ENCODE measurements at regions not wholly inside any gene's neighbourhood (a gene's known extent, or its start where the extent isn't known, plus 50 kb on each side); places are given as distances from the start of the nearest gene placed in this dataset.

DNA sequence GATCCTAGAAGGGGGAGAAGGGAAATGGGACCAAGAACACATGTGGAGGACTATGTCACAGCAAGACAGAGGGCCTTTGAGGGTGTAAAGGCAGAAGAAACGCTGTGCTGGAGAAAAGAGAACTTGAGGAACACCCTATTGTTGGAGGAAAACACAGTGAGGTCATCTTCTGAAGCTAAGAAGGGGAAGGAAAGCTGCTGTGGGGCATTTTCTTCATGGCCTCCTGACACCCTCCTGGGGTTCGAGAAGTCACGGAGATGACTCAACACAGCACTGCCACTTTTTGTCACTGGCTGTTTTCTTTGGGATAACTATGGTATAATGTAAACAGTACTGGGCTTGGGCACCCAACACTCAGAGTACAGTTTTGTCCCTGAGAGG is 492.6 kb upstream of the CADM1 start:
- DNase-seq (ENCODE audit: low read depth in 2 of 2) = no peak
- no peak overlapping the region for H3K4me2 ChIP-seq (ENCODE audit: extremely low read depth, insufficient read depth, low read length)
- H3K9ac ChIP-seq (ENCODE audit: insufficient read depth, low read length) = no peak overlapping the region
- no peaks in the 10 kb centered on the region for H3K27me3 ChIP-seq (ENCODE audit: control insufficient read depth, insufficient read depth, low read length)
- no peaks in the 10 kb centered on the region for H3K9me3 ChIP-seq (ENCODE audit: control insufficient read depth, insufficient read depth, low read depth, low read length)
- H3K4me3 ChIP-seq (replicated peaks in 1 of 4; ENCODE audit: control extremely low read depth in 1 of 4, insufficient read depth in 1 of 4, low read depth in 3 of 4, low read length in 4 of 4) = no peak overlapping the region
- H3K27ac ChIP-seq (ENCODE audit: insufficient read depth, low read length) = no peak overlapping the region
- H2AFZ ChIP-seq (ENCODE audit: low read length) = no peak overlapping the region
- no peaks in the 10 kb centered on the region for H3K79me2 ChIP-seq (ENCODE audit: control insufficient read depth, insufficient read depth, low read length)
- H4K20me1 ChIP-seq (ENCODE audit: control insufficient read depth, extremely low read depth, insufficient read depth, low read length) = no peaks in the 10 kb centered on the region
- H3K4me1 ChIP-seq (ENCODE audit: control insufficient read depth, extremely low read depth, insufficient read depth, low read length) = no peaks in the 10 kb centered on the region
- H3K36me3 ChIP-seq (ENCODE audit: control insufficient read depth, insufficient read depth, low read length) = no peaks in the 10 kb centered on the region
- TF ChIP-seq, protein P1, sequence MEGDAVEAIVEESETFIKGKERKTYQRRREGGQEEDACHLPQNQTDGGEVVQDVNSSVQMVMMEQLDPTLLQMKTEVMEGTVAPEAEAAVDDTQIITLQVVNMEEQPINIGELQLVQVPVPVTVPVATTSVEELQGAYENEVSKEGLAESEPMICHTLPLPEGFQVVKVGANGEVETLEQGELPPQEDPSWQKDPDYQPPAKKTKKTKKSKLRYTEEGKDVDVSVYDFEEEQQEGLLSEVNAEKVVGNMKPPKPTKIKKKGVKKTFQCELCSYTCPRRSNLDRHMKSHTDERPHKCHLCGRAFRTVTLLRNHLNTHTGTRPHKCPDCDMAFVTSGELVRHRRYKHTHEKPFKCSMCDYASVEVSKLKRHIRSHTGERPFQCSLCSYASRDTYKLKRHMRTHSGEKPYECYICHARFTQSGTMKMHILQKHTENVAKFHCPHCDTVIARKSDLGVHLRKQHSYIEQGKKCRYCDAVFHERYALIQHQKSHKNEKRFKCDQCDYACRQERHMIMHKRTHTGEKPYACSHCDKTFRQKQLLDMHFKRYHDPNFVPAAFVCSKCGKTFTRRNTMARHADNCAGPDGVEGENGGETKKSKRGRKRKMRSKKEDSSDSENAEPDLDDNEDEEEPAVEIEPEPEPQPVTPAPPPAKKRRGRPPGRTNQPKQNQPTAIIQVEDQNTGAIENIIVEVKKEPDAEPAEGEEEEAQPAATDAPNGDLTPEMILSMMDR (conservative IDR thresholded peaks at IDR 0.05 in 1 of 2, IDR thresholded peaks at IDR 0.05 in 1 of 2; ENCODE audit: low read depth in 1 of 2, low read length in 2 of 2) = no peak
- TF ChIP-seq EZH2 (IDR thresholded peaks at IDR 0.05; ENCODE audit: low read length, missing control alignments) = no peak

DNA sequence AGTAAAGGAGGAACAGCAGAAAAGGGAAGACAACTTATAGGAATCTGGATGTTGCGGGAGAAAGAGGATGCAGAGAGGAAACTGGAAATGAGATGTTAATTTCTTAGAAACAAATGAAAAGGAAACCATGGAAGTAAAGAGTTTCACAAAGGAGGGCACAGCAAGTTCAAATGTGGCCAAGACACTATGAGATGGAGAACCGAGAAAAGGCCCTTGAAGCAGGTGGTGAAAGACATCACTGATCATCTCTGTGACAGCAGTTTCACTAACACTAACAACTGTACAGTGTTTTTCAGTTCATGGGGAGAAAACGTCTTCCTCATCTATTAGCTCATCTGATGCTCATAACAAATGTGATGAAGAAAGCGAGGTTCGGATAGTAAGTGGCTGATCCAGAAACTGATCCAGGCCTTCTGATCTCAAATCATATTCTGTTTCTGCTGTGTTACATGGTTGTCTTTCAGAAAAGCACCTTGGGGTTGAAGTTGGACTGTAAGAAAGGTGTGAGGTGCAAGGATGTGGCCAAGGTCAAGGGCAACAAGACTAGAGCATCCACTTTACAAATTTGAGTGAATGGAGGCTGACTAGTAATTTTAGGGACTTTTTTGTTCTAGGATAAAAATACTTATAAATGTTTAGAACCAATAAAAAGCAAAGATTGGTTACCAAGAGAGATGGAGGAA is 492.1 kb upstream of the CADM1 start:
- Histone ChIP-seq H2AFZ (ENCODE audit: low read length) (no peak overlapping the region), H3K4me3 (replicated peaks in 1 of 4; ENCODE audit: control extremely low read depth in 1 of 4, insufficient read depth in 1 of 4, low read depth in 3 of 4, low read length in 4 of 4) (no peak overlapping the region), H4K20me1 (ENCODE audit: control insufficient read depth, extremely low read depth, insufficient read depth, low read length) (no peaks in the 10 kb centered on the region), H3K9me3 (ENCODE audit: control insufficient read depth, insufficient read depth, low read depth, low read length) (no peaks in the 10 kb centered on the region), H3K4me2 (ENCODE audit: extremely low read depth, insufficient read depth, low read length) (no peak overlapping the region), H3K27me3 (ENCODE audit: control insufficient read depth, insufficient read depth, low read length) (no peaks in the 10 kb centered on the region), H3K36me3 (ENCODE audit: control insufficient read depth, insufficient read depth, low read length) (no peaks in the 10 kb centered on the region), H3K27ac (ENCODE audit: insufficient read depth, low read length) (no peak overlapping the region), H3K79me2 (ENCODE audit: control insufficient read depth, insufficient read depth, low read length) (no peaks in the 10 kb centered on the region), H3K4me1 (ENCODE audit: control insufficient read depth, extremely low read depth, insufficient read depth, low read length) (no peaks in the 10 kb centered on the region), H3K9ac (ENCODE audit: insufficient read depth, low read length) (no peak overlapping the region)
- TF ChIP-seq, protein P1 (conservative IDR thresholded peaks at IDR 0.05 in 1 of 2, IDR thresholded peaks at IDR 0.05 in 1 of 2; ENCODE audit: low read depth in 1 of 2, low read length in 2 of 2) = no peak
- TF ChIP-seq EZH2 (IDR thresholded peaks at IDR 0.05; ENCODE audit: low read length, missing control alignments) = no peak
- no peak for DNase-seq (ENCODE audit: low read depth in 2 of 2)

DNA sequence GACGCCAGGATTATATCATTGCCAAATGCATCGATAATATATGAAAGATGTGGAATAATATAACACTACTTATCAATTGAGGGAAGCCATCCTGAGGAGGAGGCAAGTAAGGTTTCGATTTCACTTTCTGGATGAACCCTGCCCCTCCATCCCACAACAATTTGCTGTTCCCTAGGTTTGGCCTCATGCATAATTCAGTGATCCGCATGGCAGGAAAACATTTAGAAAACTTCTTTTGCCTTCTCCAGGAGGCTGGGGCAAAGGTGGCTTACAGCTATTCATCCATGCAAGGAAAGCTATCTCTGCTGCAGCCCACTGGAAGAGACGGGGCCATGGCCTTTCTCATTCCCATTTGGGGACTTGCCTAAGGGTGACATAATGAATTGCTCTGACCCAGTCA is 489.4 kb upstream of the CADM1 start:
- H3K4me2 ChIP-seq (ENCODE audit: extremely low read depth, insufficient read depth, low read length) = no peak overlapping the region
- no peak overlapping the region for H2AFZ ChIP-seq (ENCODE audit: low read length)
- H3K9ac ChIP-seq (ENCODE audit: insufficient read depth, low read length) = no peak overlapping the region
- TF ChIP-seq, protein P1 (conservative IDR thresholded peaks at IDR 0.05 in 1 of 2, IDR thresholded peaks at IDR 0.05 in 1 of 2; ENCODE audit: low read depth in 1 of 2, low read length in 2 of 2) = no peak
- no peak for TF ChIP-seq EZH2 (IDR thresholded peaks at IDR 0.05; ENCODE audit: low read length, missing control alignments)
- no peaks in the 10 kb centered on the region for H3K4me1 ChIP-seq (ENCODE audit: control insufficient read depth, extremely low read depth, insufficient read depth, low read length)
- H4K20me1 ChIP-seq (ENCODE audit: control insufficient read depth, extremely low read depth, insufficient read depth, low read length) = no peaks in the 10 kb centered on the region
- no peak overlapping the region for H3K27ac ChIP-seq (ENCODE audit: insufficient read depth, low read length)
- no peaks in the 10 kb centered on the region for H3K9me3 ChIP-seq (ENCODE audit: control insufficient read depth, insufficient read depth, low read depth, low read length)
- H3K4me3 ChIP-seq (replicated peaks in 1 of 4; ENCODE audit: control extremely low read depth in 1 of 4, insufficient read depth in 1 of 4, low read depth in 3 of 4, low read length in 4 of 4) = no peak overlapping the region
- no peaks in the 10 kb centered on the region for H3K36me3 ChIP-seq (ENCODE audit: control insufficient read depth, insufficient read depth, low read length)
- no peaks in the 10 kb centered on the region for H3K79me2 ChIP-seq (ENCODE audit: control insufficient read depth, insufficient read depth, low read length)
- no peaks in the 10 kb centered on the region for H3K27me3 ChIP-seq (ENCODE audit: control insufficient read depth, insufficient read depth, low read length)
- DNase-seq (ENCODE audit: low read depth in 2 of 2) = no peak
